SK-N-SH treated with all-trans-retinoic acid at 6 μM for 48 hours (cell line): ENCODE measurements at regions not wholly inside any gene's neighbourhood (a gene's known extent, or its start where the extent isn't known, plus 50 kb on each side); places are given as distances from the start of the nearest gene placed in this dataset.
"Not testable (repeated sequence)": the region's sequence is repeated elsewhere in the genome, so short reads cannot be mapped to it uniquely, and the experiment has no call there.

Experiments
- ATAC-seq: fragments of 200-7000 bp; cut with Tn5 transposase; 3 replicates; pipeline ENCODE4 v1.9.1; 2020; ENCODE audit warnings: mild to moderate bottlenecking, moderate library complexity
- BACH2 ChIP-seq: fragments of 250-450 bp; sonication (Bioruptor Pico); IDR thresholded peaks from 2 replicates; pipeline ENCODE4 v1.9.0; 2021; ENCODE audit warnings: mild to moderate bottlenecking, borderline replicate concordance
- CREB5 ChIP-seq: fragments of 250-450 bp; sonication (Bioruptor Pico); IDR thresholded peaks from 2 replicates; pipeline ENCODE4 v1.5.1; 2020; ENCODE audit warnings: low read depth, mild to moderate bottlenecking, moderate library complexity
- CSDC2 ChIP-seq: fragments of 250-450 bp; sonication (Bioruptor Pico); IDR thresholded peaks from 2 replicates; pipeline ENCODE4 v1.5.0; 2020; ENCODE audit warnings: mild to moderate bottlenecking, moderate library complexity
- ESRRG ChIP-seq: fragments of 250-450 bp; sonication (Bioruptor Pico); IDR thresholded peaks from 2 replicates; pipeline ENCODE4 v1.6.1; 2021; ENCODE audit warnings: mild to moderate bottlenecking
- GLIS3 ChIP-seq: fragments of 250-450 bp; sonication (Bioruptor Pico); IDR thresholded peaks from 2 replicates; pipeline ENCODE4 v1.5.0; 2020; ENCODE audit warnings: mild to moderate bottlenecking, moderate library complexity
- ISL1 ChIP-seq: fragments of 250-450 bp; sonication (Bioruptor Pico); IDR thresholded peaks from 2 replicates; pipeline ENCODE4 v2.1.2; 2022; ENCODE audit warnings: mild to moderate bottlenecking, moderate library complexity
- OSR1 ChIP-seq: fragments of 250-450 bp; sonication (Bioruptor Pico); IDR thresholded peaks from 2 replicates; pipeline ENCODE4 v1.8.0; 2022; ENCODE audit warnings: moderate library complexity, mild to moderate bottlenecking, inconsistent platforms
- PATZ1 ChIP-seq: fragments of 250-450 bp; sonication (Bioruptor Pico); IDR thresholded peaks from 2 replicates; pipeline ENCODE4 v1.8.0; 2020; ENCODE audit warnings: mild to moderate bottlenecking, moderate library complexity, borderline replicate concordance
- POU6F1 ChIP-seq: fragments of 250-450 bp; sonication (Bioruptor Pico); IDR thresholded peaks from 2 replicates; pipeline ENCODE4 v1.8.0; 2021; ENCODE audit warnings: low read depth, mild to moderate bottlenecking, moderate library complexity, borderline replicate concordance
- PPARA ChIP-seq: fragments of 250-450 bp; sonication (Bioruptor Pico); IDR thresholded peaks from 2 replicates; pipeline ENCODE4 v1.5.0; 2020; ENCODE audit warnings: mild to moderate bottlenecking, borderline replicate concordance
- RARB ChIP-seq: fragments of 250-450 bp; sonication (Bioruptor Pico); IDR thresholded peaks from 2 replicates; pipeline ENCODE4 v1.8.0; 2021; ENCODE audit warnings: mild to moderate bottlenecking, moderate library complexity
- SNAI2 ChIP-seq: fragments of 250-450 bp; sonication (Bioruptor Pico); IDR thresholded peaks from 2 replicates; pipeline ENCODE4 v1.5.0; 2020; ENCODE audit warnings: mild to moderate bottlenecking, moderate library complexity
- TCF4 ChIP-seq: fragments of 250-450 bp; sonication (Bioruptor Pico); IDR thresholded peaks from 2 replicates; pipeline ENCODE4 v1.8.0; 2021; ENCODE audit warnings: mild to moderate bottlenecking, moderate library complexity, borderline replicate concordance
- TOX ChIP-seq: fragments of 250-450 bp; sonication (Bioruptor Pico); IDR thresholded peaks from 2 replicates; pipeline ENCODE4 v1.8.0; 2021; ENCODE audit warnings: mild to moderate bottlenecking, moderate library complexity, borderline replicate concordance
- TSHZ2 ChIP-seq: fragments of 250-450 bp; sonication (Bioruptor Pico); IDR thresholded peaks from 2 replicates; pipeline ENCODE4 v1.5.0; 2020; ENCODE audit warnings: mild to moderate bottlenecking, moderate library complexity
- ZC3H10 ChIP-seq: fragments of 250-450 bp; sonication (Bioruptor Pico); IDR thresholded peaks from 2 replicates; pipeline ENCODE4 v1.5.1; 2021; ENCODE audit warnings: mild to moderate bottlenecking, moderate library complexity
- ZFP3 ChIP-seq: fragments of 250-450 bp; sonication (Bioruptor Pico); IDR thresholded peaks from 2 replicates; pipeline ENCODE4 v1.5.0; 2020; ENCODE audit warnings: mild to moderate bottlenecking, moderate library complexity
- ZFP30 ChIP-seq: fragments of 450-650 bp; formaldehyde crosslinking; IDR thresholded peaks from 2 replicates; pipeline ENCODE4 v1.5.0; 2022; ENCODE audit warnings: mild to moderate bottlenecking, moderate library complexity
- ZNF565 ChIP-seq: fragments of 450-650 bp; formaldehyde crosslinking; conservative IDR thresholded peaks from 2 replicates; pipeline ENCODE4 v1.5.0; 2020; ENCODE audit warnings: low read depth, mild to moderate bottlenecking, moderate library complexity
- ZNF70 ChIP-seq: fragments of 450-650 bp; formaldehyde crosslinking; IDR thresholded peaks from 2 replicates; pipeline ENCODE4 v1.5.0; 2020; ENCODE audit warnings: mild to moderate bottlenecking, moderate library complexity
- ZNF8 ChIP-seq: fragments of 450-650 bp; formaldehyde crosslinking; IDR thresholded peaks from 2 replicates; pipeline ENCODE4 v1.5.0; 2020; ENCODE audit warnings: mild to moderate bottlenecking, moderate library complexity

GRCh38 chr5:56632199-56632598, 183.2 kb upstream of the MAP3K1 start:
- TF ChIP-seq POU6F1 (CRISPR knock-in tag) (no peak), PPARA (no peak), TOX (no peak), ISL1 (CRISPR knock-in tag) (no peak)
- ATAC-seq, result no peak

GRCh38 chr5:56631719-56632118, 183.6 kb upstream of the MAP3K1 start:
- ATAC-seq, result no peak
- TF ChIP-seq CSDC2 (no peak), ZFP30 (CRISPR knock-in tag) (no peak), ZFP3 (CRISPR knock-in tag) (no peak), SNAI2 (CRISPR knock-in tag) (no peak), OSR1 (CRISPR knock-in tag) (no peak), POU6F1 (CRISPR knock-in tag) (no peak), TSHZ2 (no peak), TOX (no peak), BACH2 (CRISPR knock-in tag) (no peak), PPARA (no peak), TCF4 (CRISPR knock-in tag) (no peak), CREB5 (CRISPR knock-in tag) (no peak), ZC3H10 (no peak), ESRRG (no peak)

GRCh38 chr5:56628616-56629015, 186.7 kb upstream of the MAP3K1 start:
- not testable (repeated sequence) for ATAC-seq

- TF ChIP-seq ESRRG (no peak), PPARA (no peak), SNAI2 (CRISPR knock-in tag) (no peak), TOX (no peak), ZNF565 (CRISPR knock-in tag) (no peak), RARB (CRISPR knock-in tag) (no peak), GLIS3 (CRISPR knock-in tag) (no peak), PATZ1 (no peak), OSR1 (CRISPR knock-in tag) (no peak), BACH2 (CRISPR knock-in tag) (no peak), ZFP30 (CRISPR knock-in tag) (no peak), ZNF70 (no peak), TCF4 (CRISPR knock-in tag) (no peak), CSDC2 (no peak), ZFP3 (CRISPR knock-in tag) (no peak), POU6F1 (CRISPR knock-in tag) (no peak), ISL1 (CRISPR knock-in tag) (no peak), ZNF8 (no peak)
- peak; percentile 57; the same call in 2 of the 3 replicates for ATAC-seq
Measured at GRCh38 chr5:56625541-56625940, 189.8 kb upstream of the MAP3K1 start.
